Suprapubic skin (tissue), 4 donors: ENCODE measurements at regions not wholly inside any gene's neighbourhood (a gene's known extent, or its start where the extent isn't known, plus 50 kb on each side); places are given as distances from the start of the nearest gene placed in this dataset.

ENCODE experiments used
- DNase-seq, 2 donors: peaks; one replicate each; pipeline ENCODE4 v3.0.0-alpha.2; 2019; ENCODE audit warnings: low spot score in 2 of 2
- H3K27ac ChIP-seq: fragments of 200-600 bp; sonication (generic); one replicate; pipeline ENCODE4 v1.5.1; 2019
- H3K27me3 ChIP-seq: fragments of 200-600 bp; sonication (generic); one replicate; pipeline ENCODE4 v1.5.1; 2019
- H3K36me3 ChIP-seq: fragments of 200-600 bp; sonication (generic); one replicate; pipeline ENCODE4 v1.5.1; 2019
- H3K4me1 ChIP-seq: fragments of 200-600 bp; sonication (generic); one replicate; pipeline ENCODE4 v1.5.1; 2019
- H3K4me3 ChIP-seq: fragments of 200-600 bp; sonication (generic); one replicate; pipeline ENCODE4 v1.5.1; 2019; ENCODE audit warnings: mild to moderate bottlenecking
- H3K9me3 ChIP-seq: fragments of 200-600 bp; sonication (generic); one replicate; pipeline ENCODE4 v1.5.1; 2019
- CTCF ChIP-seq, 2 donors: fragments of 200-600 bp in 1 of 2; fragments of 450-650 bp in 1 of 2; sonication (generic) in 1 of 2; IDR thresholded peaks; one replicate each; pipeline ENCODE4 v1.5.1; 2016 to 2019; ENCODE audit warnings: antibody characterized with exemption in 2 of 2, mild to moderate bottlenecking in 1 of 2, moderate library complexity in 1 of 2
- EP300 ChIP-seq: sonication (generic); formaldehyde crosslinking; IDR thresholded peaks from one replicate; pipeline ENCODE4 v1.6.1; 2017; ENCODE audit warnings: antibody characterized with exemption
- POLR2A ChIP-seq, 2 donors: fragments of 450-650 bp; IDR thresholded peaks; one replicate each; pipeline ENCODE4 v1.6.1; 2017; ENCODE audit warnings: antibody characterized with exemption in 2 of 2, mild to moderate bottlenecking in 2 of 2, moderate library complexity in 2 of 2
- POLR2AphosphoS5 ChIP-seq, 3 donors: sonication (generic); formaldehyde crosslinking; IDR thresholded peaks; one replicate each; pipeline ENCODE4 v1.6.1; 2017; ENCODE audit warnings: antibody characterized with exemption in 3 of 3
- WGBS: methylation state at CpG from one replicate; pipeline ENCODE4 v1.1.5; 2018; 5-methylcytosine and 5-hydroxymethylcytosine counted together

- Histone ChIP-seq H3K27me3 (no peaks in the 10 kb centered on the region), H3K36me3 (no peaks in the 10 kb centered on the region), H3K4me3 (no peak overlapping the region), H3K4me1 (no peaks in the 10 kb centered on the region), H3K27ac (no peak overlapping the region), H3K9me3 (no peaks in the 10 kb centered on the region)
- TF ChIP-seq POLR2AphosphoS5 (IDR thresholded peaks at IDR 0.05) (no peak), EP300 (no peak), CTCF (IDR thresholded peaks at IDR 0.05) (no peak), POLR2A (IDR thresholded peaks at IDR 0.05) (no peak)
- no peak for DNase-seq
- WGBS = 68% methylated on average over 4 of the region's 4 CpGs
These were observed 506.2 kb downstream of the FGF9 start for GRCh38 chr13:22176968-22177520.

- WGBS = 95% methylated on average over 2 of the region's 2 CpGs
- no peaks in the 10 kb centered on the region for H3K27me3 ChIP-seq
- TF ChIP-seq CTCF (IDR thresholded peaks at IDR 0.05) (no peak), POLR2AphosphoS5 (IDR thresholded peaks at IDR 0.05) (no peak)
- no peak for DNase-seq
- no peaks in the 10 kb centered on the region for H3K36me3 ChIP-seq
- no peaks in the 10 kb centered on the region for H3K4me1 ChIP-seq
- no peak overlapping the region for H3K4me3 ChIP-seq
- H3K9me3 ChIP-seq = no peaks in the 10 kb centered on the region
- H3K27ac ChIP-seq = no peak overlapping the region
These were observed 508.0 kb downstream of the FGF9 start for GRCh38 chr13:22178878-22179277.

- Histone ChIP-seq H3K36me3 (no peaks in the 10 kb centered on the region), H3K9me3 (no peaks in the 10 kb centered on the region), H3K27ac (no peak overlapping the region), H3K4me1 (no peaks in the 10 kb centered on the region), H3K4me3 (no peak overlapping the region), H3K27me3 (no peaks in the 10 kb centered on the region)
- WGBS = 46% methylated on average over 2 of the region's 2 CpGs
- no peak for DNase-seq
- TF ChIP-seq EP300 (no peak), CTCF (IDR thresholded peaks at IDR 0.05) (no peak), POLR2AphosphoS5 (IDR thresholded peaks at IDR 0.05) (no peak)
These were observed 516.5 kb downstream of the FGF9 start for GRCh38 chr13:22187329-22187728.

GRCh38 chr13:22189176-22190048 is 518.5 kb downstream of the FGF9 start:
- H3K9me3 ChIP-seq = no peaks in the 10 kb centered on the region
- peaks cover under 1% of the 10 kb centered on the region for H3K4me1 ChIP-seq
- no peaks in the 10 kb centered on the region for H3K36me3 ChIP-seq
- H3K4me3 ChIP-seq = no peak overlapping the region
- WGBS = 90% methylated on average over 8 of the region's 8 CpGs
- DNase-seq = no peak
- no peak overlapping the region for H3K27ac ChIP-seq
- no peak for TF ChIP-seq POLR2A (IDR thresholded peaks at IDR 0.05)
- no peak for TF ChIP-seq EP300
- TF ChIP-seq POLR2AphosphoS5 (IDR thresholded peaks at IDR 0.05) = no peak
- TF ChIP-seq CTCF (IDR thresholded peaks at IDR 0.05) = no peak
- H3K27me3 ChIP-seq = no peaks in the 10 kb centered on the region

- 81% methylated on average over 2 of the region's 2 CpGs for WGBS
- DNase-seq = no peak
- Histone ChIP-seq H3K4me3 (no peak overlapping the region), H3K36me3 (no peaks in the 10 kb centered on the region), H3K27ac (no peak overlapping the region), H3K4me1 (peaks cover 5% of the 10 kb centered on the region), H3K9me3 (no peaks in the 10 kb centered on the region), H3K27me3 (no peaks in the 10 kb centered on the region)
- no peak for TF ChIP-seq EP300
- TF ChIP-seq CTCF (IDR thresholded peaks at IDR 0.05) = no peak
- TF ChIP-seq POLR2AphosphoS5 (IDR thresholded peaks at IDR 0.05) = no peak
- no peak for TF ChIP-seq POLR2A (IDR thresholded peaks at IDR 0.05)
These were observed 522.2 kb downstream of the FGF9 start for GRCh38 chr13:22193070-22193469.
